ENCODE measurements at regions not wholly inside any gene's neighbourhood (a gene's known extent, or its start where the extent isn't known, plus 50 kb on each side); places are given as distances from the start of the nearest gene placed in this dataset.

- DNase-seq = no peak
Measured at GRCh38 chr15:56868170-56868569, 50.3 kb upstream of the TCF12 start.

- DNase-seq = no peak
Measured at GRCh38 chr15:56866803-56867202, 51.6 kb upstream of the TCF12 start.

- no peak for DNase-seq
Measured at GRCh38 chr15:56857828-56858227, 60.6 kb upstream of the TCF12 start.

DNA sequence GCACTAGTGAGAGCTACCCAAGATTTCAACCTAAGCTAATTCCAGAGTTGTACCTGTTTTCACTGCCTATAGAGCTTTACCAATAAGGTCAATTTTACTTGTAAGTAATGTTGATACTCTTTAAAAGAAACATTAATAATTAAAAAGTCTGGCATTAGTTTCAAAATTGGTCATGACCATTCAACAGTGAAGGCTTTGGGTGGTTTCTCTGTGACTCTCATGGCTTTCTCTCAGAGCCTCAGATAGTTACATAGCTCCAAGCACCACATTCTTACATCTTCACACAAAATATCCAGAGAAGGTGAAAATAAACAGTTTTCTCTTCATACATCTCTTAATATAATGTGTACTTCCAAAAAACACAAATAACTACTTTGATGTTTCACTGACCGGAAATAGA, 61.5 kb upstream of the TCF12 start:
- DNase-seq = no peak

- DNase-seq = no peak
Measured at GRCh38 chr15:56844892-56845291, 73.6 kb upstream of the TCF12 start.

DNA sequence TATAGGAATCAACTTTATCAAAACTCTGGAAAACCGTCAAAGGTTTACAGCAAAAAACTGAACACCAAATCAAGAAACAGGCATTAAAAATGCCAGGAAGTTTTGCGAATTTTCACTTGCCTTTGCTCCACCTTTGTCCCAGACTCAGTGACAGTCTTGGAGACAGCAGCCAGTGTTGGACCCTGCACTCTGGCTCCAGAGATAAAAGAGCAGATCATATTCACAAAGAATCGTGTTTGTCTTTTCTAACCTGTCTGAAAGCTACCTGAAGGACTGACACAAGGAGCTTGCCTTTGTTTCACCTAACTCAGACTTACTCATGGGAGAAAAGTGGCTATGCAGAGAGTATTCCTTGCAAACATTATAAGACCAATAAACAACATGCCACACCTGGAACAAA, 74.0 kb upstream of the TCF12 start:
- DNase-seq = no peak

DNA sequence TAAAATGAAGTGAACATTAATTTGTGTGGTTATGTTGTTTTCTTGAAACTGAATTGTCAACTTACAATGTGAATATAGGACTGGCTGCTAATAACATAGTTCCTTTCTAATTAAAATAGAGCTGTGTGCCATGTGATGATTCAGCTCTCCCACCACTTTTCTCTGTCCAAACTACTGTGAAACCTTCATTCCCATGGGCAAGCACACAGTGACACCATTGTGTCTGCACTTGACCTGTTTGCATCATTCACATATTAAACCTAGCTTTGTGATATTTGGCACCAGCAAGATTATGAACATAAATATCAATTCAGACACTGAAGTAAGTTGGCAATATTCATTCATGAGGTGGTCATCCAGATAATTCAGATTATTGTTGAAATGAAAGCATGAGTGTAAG, 78.8 kb upstream of the TCF12 start:
- no peak for DNase-seq

DNA sequence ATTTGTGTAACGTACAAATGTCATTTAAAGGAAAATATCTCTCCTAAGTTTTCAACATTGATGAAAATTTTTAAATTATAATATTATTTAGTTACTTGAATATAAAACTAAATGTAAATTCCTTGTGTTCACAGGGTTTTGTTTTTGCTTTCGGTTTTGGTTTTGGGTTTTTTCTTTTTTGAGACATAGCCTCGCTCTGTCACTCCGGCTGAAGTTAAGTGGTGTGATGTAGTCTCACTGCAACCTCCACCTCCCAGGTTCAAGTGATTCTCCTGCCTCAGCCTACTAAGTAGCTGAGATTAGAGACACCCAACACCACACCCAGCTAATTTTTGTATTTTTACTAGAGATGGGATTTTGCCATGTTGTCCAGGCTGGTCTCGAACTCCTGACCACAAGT, 79.3 kb upstream of the TCF12 start:
- DNase-seq = peak in 1 of 2 donors; percentile 8

DNA sequence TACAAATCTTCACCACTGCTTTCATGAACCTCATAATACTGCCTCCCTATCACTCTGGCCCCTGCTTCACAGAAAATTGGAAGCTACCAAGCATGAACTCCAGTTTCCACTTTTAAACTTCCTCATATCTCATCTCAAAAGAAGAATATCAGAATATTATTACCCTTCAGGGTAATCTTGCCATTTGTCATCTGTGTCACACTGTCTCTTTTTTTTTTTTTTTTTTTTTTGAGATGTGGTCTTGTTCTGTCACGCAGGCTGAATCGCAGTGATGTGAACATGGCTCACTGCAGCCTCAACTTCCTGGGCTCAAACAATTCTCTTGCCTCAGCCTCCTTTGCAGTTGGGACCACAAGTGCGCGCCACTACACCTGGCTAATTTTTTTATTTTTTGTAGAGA, 80.4 kb upstream of the TCF12 start:
- no peak for DNase-seq

DNA sequence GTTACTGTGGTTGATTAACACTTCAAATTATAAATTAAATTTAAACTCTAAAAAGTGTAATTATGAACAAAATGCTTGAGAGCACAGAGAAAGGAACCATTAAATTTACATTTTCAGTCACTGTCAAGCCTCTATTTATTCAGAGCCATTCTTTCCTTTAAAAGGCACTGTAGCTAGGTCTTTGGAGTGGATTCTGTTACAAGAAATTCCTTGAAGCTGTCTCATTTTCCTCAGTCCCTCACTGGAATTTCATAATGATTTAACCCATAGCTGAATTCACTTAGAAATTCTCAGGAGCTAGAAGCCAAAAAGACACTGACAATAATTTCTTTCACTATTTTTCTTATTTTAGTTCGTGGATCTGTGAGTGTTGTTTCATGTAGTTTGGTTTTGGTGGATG, 81.2 kb upstream of the TCF12 start:
- no peak for DNase-seq

DNA sequence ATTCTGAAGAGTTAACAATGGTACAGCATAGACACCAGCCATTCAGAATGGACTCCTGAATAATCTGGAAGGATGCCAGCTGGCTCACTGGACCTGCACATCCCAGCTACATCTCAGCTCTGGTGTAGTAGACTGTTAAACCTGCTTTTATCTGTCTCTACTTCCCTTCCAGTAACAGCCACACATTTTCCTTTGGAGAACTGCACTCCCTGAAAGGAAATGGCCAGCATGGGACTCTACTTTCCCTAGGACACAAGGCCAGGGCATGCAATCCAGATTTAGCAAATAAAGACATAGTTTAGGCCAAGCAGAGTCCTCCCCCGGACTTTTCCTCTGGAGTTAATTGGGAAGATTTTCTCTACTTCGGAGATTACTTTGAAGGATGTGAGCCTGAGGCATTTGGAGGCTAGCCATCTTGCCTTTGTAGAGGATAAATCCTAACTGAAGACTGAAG, 82.7 kb upstream of the TCF12 start:
- DNase-seq = no peak

DNA sequence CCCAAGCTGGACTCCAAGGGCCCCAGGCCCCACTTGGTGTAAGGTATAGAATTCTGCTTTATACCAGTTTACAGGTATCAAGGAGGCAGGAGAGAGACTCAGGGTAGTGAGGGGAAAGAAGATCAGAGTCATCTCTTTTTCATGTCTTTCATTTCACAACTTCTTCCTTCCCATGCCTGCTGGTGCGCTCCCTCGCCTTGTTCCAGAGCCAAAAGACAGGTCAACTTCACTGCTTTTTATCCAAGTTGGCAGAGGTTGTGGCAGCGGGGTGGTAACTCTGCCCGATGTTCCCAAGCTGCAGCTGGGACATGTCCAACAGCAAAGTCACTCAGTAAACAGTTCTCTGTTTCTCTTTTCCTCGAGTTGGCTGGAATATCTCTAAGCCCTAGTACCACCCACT, 86.3 kb upstream of the TCF12 start:
- no peak for DNase-seq

DNA sequence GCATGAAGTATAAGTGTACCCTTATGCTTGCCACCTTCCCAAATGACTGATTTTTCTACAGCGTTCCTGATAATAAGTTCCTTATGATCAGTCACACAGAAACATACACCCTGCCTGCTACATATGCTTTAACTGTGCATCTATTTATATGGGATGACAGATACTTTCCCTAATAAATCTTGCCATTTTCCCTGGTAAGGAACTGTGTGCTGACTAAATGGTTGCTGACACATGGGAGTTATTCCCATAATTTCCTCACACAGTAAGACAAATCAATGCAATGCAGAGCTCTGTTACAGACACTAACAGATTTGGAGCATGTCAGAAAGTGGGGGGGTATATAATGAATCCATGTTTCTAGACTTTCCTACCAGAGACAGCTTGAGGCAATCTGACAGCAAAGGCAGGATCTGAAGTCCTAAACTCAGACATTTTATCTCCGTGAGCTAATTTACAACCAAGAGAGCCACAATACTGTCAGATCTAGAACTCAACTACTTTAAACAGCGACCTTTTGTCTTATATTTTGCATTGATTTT, 86.9 kb upstream of the TCF12 start:
- no peak for DNase-seq

DNA sequence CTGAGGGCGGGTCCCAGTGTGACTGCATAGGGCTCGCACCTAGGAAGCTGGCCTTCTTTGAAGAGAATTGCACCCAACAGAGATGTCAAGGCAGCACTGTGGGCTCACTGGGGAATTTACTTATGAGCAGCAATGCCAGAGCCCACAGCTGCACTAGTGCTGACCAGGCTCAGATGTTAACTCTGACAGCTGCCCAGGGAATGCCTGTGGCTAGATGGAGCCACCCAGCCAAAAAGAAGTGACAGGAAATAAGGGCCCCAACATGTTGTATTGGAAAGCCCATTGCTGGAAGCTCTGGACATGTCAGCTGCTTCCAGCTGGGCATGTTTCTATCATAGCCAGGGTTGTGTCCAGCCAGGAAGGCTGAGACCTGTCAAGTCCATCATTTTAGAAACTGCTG, 90.9 kb upstream of the ZNF280D start:
- DNase-seq = no peak

- DNase-seq = no peak
Measured at GRCh38 chr15:56821721-56822425, 88.6 kb upstream of the ZNF280D start.

- peak in 1 of 2 donors; percentile 52 for DNase-seq
Measured at GRCh38 chr15:56820333-56820732, 87.0 kb upstream of the ZNF280D start.

DNA sequence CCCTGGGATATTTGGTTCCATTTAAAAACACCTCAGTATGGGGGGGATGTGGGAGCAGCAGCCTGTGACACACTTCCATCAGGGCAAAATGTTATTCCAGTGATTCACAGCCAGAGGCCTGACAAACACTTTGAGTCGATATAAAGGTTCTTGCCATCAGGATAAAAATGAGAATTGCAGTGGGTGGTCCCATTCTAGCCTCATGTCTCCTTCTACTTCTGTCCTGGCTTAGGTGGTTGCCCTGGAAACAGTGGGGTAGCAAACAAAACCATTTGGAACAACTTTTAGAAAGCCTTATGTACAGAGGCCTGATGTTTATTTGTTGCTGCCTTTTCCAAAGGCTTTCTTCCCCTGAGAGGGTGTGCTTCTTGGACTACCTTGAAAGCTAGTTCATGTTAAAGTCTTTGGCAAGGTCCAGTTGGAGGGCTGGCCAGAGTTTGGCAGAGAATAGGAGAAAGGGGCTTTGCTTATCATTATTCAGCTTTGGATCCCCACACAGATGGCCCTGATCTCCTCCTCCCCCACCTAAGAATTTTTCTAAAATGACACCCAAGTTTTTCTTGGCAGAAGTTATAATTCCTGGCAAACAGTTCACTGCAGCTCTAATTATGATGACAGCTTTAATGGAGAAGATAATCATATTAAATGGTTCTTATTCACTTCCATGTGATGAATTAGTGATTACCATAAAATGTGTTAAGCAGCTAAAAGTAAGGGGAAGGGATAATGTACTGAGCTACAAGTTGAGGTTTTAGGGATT, 84.2 kb upstream of the ZNF280D start:
- DNase-seq = no peak

DNA sequence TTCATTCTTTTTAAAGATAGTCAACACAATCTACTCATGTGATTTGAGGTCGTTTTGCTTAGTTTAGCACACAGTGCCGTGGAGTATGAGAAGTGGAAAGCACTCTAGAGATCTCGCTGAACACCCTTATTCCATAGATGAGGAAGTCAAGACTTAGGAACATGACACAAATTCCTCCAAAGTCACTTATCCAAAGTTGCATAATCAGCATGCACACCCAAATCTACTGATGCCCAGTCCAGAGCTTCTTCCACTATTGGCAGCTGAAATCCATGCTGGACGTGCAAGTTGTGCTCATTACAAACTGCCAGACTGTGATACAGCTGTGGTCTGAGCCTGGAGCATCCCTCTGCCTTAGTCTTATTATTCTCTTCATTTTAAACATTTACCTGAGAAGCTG, 83.5 kb upstream of the ZNF280D start:
- DNase-seq = no peak

DNA sequence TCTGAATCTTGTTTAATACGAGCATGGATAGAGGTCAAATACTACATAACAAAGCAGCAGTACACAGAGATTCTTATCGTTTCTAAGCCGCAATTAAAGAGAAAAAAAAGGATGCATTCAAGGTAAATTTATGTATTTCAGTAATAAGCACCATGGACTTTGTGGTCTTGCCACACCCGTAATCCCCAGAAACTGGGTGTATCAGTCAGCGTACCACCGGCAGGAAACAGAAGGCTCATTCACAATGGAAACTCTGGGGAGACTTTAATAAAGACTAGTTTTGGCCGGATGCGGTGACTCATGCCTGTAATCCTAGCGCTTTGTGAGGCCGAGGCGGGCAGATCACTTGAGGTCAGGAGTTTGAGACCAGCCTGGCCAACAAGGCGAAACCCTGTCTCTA, 81.9 kb upstream of the ZNF280D start:
- DNase-seq = no peak

DNA sequence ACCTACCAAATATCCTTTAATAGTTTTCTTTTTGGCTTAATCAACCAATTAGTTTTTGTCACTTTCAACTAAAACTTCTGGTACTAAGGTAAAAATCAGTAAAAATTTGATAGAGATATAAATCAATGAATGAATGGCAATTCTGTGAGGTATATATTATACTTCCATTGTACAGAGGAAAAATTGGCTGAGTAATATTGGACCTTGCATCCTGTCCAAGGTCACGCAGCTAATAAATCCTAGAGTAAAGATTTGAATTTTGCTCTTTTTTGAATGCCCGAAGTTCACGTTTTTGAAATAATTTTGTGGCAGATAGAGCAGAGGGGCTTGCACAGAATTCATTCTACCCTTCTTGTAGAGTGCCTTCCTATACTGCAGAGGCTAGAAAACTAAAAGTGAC, 81.1 kb upstream of the ZNF280D start:
- no peak for DNase-seq

DNA sequence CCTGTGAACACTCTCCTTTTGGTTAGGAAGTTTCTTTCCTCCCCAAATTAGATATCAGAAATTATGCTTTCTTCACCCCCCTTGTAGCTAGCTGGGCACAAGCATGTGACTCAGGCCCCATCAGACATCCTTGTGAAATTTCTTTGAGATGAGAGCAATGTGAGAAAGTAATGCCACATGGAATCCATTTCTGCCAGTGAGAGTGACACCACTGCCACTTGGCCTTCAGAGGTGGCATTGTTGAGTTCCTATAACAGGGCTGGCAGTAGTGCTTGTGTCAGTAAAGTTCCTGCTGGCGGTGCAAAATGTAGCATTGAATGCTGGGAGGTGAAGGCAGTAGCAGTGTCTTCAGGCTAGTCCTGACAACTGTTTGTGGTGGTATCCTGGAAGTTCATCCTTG, 80.7 kb upstream of the ZNF280D start:
- no peak for DNase-seq

DNA sequence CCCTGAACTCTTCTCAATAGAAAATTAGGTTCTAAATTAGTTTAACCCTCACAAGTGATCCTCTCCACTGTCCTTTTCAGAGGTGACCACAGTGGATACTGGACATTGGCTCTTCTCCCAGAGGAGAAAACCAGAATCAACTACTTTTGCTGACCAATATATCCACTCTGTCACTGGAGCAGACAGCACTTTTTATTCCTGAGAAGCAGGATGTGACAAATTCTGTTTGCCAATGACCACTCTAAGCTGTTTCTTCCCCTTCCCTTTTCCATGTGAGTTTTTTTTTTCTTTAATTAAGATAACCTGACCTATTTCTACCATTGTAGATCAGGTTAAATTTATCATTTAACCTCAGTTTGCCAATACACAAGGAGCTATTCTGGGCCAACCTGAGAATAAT, 79.7 kb upstream of the ZNF280D start:
- no peak for DNase-seq

DNA sequence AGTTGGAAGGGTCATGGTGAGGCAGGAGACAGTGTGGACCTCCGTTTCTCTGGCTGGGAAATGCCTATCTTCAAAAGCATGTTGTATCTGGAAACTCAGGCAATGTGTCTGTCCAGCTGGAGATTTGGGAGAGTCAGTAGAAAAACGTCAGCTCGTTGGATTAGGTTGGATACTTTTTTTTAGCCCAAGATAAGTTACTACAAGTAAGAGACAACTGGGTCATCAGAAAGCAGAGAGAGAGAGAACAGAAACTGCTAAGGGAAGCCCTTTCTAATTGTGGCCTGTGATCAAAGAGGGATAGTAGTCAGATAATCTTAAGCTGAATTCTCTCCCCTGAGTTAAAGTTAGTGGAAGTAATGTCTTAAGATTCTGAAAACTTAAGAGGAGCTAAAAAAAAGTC, 78.9 kb upstream of the ZNF280D start:
- no peak for DNase-seq

GRCh38 chr15:56811586-56811985, 78.3 kb upstream of the ZNF280D start:
- DNase-seq = no peak

DNA sequence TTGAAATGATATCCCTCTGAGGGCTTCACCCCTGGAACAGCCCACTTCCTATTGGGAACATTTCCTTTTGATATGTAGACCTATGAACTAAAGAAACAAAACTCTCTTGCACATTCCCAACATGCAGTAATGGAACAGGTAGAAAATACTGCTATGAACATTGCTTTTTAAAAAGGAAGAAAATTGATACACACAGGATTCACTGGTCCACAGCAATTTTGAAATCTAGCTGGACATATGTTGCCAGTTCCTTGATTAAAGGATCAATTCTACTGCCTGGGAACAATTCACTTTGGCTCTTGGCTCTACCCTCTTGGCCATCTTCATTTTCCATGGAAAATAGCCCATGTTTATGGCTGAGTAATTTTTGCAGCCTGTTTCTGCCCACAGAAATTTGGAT, 74.9 kb upstream of the ZNF280D start:
- DNase-seq = no peak
